GM19035 (cell line): ENCODE measurements at regions not wholly inside any gene's neighbourhood (a gene's known extent, or its start where the extent isn't known, plus 50 kb on each side); places are given as distances from the start of the nearest gene placed in this dataset.
A peak's percentile ranks its signal among the peaks of the same experiment; 100 is the strongest.
"Not testable (repeated sequence)": the region's sequence is repeated elsewhere in the genome, so short reads cannot be mapped to it uniquely, and the experiment has no call there.

Experiments
- ATAC-seq: cut with Tn5 transposase; IDR thresholded peaks from one replicate; pipeline ENCODE4 v1.9.1; 2021; ENCODE audit not compliant: unreplicated experiment

- ATAC-seq = no peak
Measured at GRCh38 chr11:93902921-93903320, 52.5 kb upstream of the VSTM5 start.

- ATAC-seq = no peak
Measured at GRCh38 chr11:93903989-93904388, 53.6 kb upstream of the VSTM5 start.

GRCh38 chr11:93904716-93905115 lies 54.3 kb upstream of the VSTM5 start:
- no peak for ATAC-seq

GRCh38 chr11:93905384-93905783 lies 55.0 kb upstream of the VSTM5 start:
- no peak for ATAC-seq

GRCh38 chr11:93906486-93906885 lies 56.1 kb upstream of the VSTM5 start:
- ATAC-seq = no peak

- ATAC-seq = no peak
Measured at GRCh38 chr11:93907901-93908300, 57.5 kb upstream of the VSTM5 start.

- ATAC-seq = no peak
Measured at GRCh38 chr11:93908689-93909088, 58.3 kb upstream of the VSTM5 start.

- no peak for ATAC-seq
Measured at GRCh38 chr11:93917673-93918072, 67.3 kb upstream of the VSTM5 start.

- peak; percentile 72 for ATAC-seq
Measured at GRCh38 chr11:93921695-93922468, 71.5 kb upstream of the VSTM5 start.

- no peak for ATAC-seq
Measured at GRCh38 chr11:93922830-93923229, 72.4 kb upstream of the VSTM5 start.

- ATAC-seq = not testable (repeated sequence)
Measured at GRCh38 chr11:93926099-93926498, 75.7 kb upstream of the VSTM5 start.

GRCh38 chr11:93929407-93929806 lies 79.0 kb upstream of the VSTM5 start:
- no peak for ATAC-seq

GRCh38 chr11:93933230-93933629 lies 82.8 kb upstream of the VSTM5 start:
- ATAC-seq = no peak

GRCh38 chr11:93935826-93936225 lies 85.3 kb upstream of the HEPHL1 start:
- no peak for ATAC-seq

- no peak for ATAC-seq
Measured at GRCh38 chr11:93936460-93936859, 84.7 kb upstream of the HEPHL1 start.

GRCh38 chr11:93939084-93939760 lies 81.9 kb upstream of the HEPHL1 start:
- no peak for ATAC-seq

- no peak for ATAC-seq
Measured at GRCh38 chr11:93940395-93940794, 80.8 kb upstream of the HEPHL1 start.

GRCh38 chr11:93942176-93942575 lies 79.0 kb upstream of the HEPHL1 start:
- no peak for ATAC-seq

GRCh38 chr11:93945596-93945995 lies 75.6 kb upstream of the HEPHL1 start:
- no peak for ATAC-seq

GRCh38 chr11:93952082-93952780 lies 68.9 kb upstream of the HEPHL1 start:
- no peak for ATAC-seq

GRCh38 chr11:93957397-93957952 lies 63.7 kb upstream of the HEPHL1 start:
- no peak for ATAC-seq

- no peak for ATAC-seq
Measured at GRCh38 chr11:93958991-93959390, 62.2 kb upstream of the HEPHL1 start.
